Left kidney (tissue), 1 donor: ENCODE measurements at regions not wholly inside any gene's neighbourhood (a gene's known extent, or its start where the extent isn't known, plus 50 kb on each side); places are given as distances from the start of the nearest gene placed in this dataset.
"Not testable (repeated sequence)": the region's sequence is repeated elsewhere in the genome, so short reads cannot be mapped to it uniquely, and the experiment has no call there.

ENCODE experiments used
- DNase-seq: peaks from one replicate; pipeline ENCODE4 v3.0.0-alpha.2; 2013

GRCh38 chr14:97031530-97031929 lies 234.3 kb downstream of the VRK1 start:
- no peak for DNase-seq

DNA sequence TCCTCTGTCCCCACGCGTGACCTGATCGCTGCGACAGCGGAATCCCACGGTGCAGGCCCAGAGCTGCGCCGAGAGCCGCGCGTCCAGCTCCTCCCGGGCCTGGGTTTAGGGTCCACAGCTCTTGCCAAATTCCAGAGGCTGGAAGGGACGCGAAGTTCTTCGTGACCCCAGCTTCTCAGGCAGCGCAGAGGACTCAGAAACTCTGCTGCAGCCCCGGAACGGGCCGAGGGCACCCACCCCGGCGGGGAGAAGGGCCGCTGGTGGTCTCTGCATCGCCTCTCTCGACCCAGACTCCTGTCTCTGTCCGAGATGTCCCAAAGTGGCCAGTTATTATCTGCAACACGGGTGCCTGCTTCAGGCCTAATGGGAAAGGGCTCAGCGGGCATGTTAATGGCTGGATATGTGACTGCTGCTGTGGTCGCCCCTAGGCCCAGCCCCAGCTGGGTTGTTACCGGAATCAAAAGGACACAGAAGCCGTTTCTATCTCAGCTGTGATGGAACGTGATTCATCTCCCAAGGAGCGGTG lies 236.4 kb downstream of the VRK1 start:
- no peak for DNase-seq

GRCh38 chr14:97036086-97036852 lies 239.1 kb downstream of the VRK1 start:
- no peak for DNase-seq

DNA sequence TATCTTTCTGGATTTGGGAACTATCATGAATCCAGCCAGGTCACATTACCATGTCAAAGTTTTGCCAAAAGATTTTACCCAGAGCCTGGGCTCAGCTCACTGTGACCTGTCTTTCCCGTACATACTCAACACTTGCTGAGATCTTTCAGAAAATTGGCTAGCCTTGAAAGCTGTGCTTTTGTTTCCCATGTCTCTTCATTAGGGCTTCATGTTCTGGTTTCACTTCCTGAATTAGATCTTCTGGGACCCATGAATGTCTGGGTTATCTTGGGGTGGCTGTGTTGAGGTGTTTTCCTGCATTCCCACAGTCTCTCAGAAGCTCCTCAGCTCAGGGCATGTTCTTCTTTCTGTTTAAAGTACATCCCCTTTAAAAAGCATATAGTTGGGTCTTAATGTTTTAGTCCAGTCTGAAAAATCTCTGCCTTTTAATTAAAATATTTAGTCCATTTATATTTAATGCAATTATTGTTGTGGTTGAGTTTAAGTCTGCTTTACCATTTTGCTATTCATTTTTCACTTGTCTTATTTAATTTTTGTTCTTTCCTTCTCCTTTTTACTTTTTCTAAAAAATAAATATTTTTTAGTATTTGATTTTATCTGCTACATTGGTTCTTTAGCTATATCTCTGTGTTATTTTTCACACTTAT lies 242.7 kb downstream of the VRK1 start:
- DNase-seq: no peak

- no peak for DNase-seq
Observed at GRCh38 chr14:97046967-97047366, 249.8 kb downstream of the VRK1 start.

DNA sequence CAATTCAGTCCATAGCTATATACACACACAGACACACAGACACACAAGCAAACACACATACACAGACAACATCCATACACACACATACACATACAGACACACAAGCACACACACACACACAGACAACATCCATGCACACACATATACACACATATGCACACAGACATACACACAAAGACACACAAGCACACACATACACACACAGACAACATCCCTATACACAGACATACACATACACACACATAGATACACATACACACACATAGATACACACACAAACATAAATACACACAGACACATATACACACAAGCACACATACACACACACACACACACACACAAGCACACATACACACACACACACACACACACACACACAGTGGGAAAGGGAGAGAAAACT lies 254.8 kb downstream of the VRK1 start:
- no peak for DNase-seq

GRCh38 chr14:97053941-97054340 lies 256.8 kb downstream of the VRK1 start:
- no peak for DNase-seq

GRCh38 chr14:97055355-97055754 lies 258.2 kb downstream of the VRK1 start:
- no peak for DNase-seq

DNA sequence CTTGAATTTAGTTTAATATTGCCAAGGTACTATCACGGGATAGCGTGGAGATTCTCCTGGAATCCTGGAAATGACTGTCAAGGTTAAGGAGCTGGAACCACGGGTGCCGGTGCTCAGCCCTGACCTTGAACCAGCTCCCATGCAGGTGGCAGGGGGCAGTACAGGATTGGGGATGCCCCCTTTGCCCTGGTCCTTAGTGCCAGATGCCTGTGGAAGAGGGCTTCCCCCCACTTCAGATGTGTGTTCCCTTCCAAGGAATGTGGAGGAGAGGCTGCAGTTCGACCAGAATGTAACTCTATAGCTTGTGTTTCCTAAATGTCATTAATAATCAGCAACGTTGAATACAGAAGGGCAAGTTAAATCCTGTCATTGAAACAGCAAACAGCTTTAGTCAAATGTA lies 258.9 kb downstream of the VRK1 start:
- DNase-seq: no peak

DNA sequence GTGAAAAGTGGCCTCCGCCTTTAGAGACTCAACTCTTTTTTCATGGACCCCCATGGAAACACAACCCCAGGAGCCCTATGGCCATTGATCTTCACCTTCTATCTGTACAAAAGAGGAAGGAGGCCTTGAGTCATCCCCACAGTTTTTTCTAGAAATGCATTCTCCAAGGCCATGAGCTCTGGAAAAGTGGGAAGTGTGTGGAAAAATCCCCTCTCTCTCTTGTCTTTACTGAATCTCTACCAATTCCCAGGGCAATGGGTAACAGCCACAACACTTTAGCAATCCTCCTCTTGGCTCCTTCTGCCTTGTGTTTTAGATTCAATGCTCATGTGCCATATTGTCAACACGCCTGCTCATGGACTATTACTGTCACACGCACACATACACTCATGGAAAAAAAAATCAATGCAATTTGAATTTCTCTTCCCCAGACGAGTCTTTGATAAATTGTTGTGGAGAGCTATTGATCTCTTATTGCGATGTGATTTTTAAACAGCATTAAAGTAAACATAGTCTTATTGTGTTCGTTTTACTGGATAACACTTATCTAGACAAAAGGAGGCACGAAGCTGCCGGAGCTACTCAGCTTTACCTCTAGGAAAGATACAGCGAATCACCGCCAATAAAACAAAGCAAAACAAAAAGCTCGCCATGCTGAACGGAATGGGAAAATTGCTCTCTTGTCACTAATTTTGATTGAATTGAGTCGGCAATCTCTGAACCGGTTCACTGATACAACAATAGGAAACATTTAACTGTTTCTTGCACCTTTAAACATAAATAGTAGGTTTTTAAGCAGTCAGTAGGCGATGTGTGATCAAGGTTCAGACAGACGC lies 260.3 kb downstream of the VRK1 start:
- no peak for DNase-seq

GRCh38 chr14:97058074-97058467 lies 260.9 kb downstream of the VRK1 start:
- DNase-seq: no peak

DNA sequence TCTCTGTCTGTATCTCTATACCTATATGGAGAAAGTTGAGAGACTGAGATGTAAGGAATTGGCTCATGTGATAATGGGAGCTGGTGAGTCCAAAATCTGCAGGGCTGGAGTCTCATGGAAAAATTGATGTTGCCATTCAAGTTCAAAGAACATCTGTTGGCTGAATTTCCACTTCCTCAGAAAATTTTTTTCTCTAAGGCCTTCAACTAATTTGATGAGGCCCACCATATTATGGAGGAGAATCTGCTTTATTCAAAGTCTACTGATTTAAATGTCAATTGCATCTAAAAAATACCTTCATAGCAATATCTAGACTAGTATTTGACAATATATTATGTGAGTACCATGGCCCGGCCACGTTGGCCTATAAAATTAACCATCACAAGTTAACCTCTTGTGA lies 261.4 kb downstream of the VRK1 start:
- no peak for DNase-seq

- no peak for DNase-seq
Observed at GRCh38 chr14:97061198-97061597, 264.0 kb downstream of the VRK1 start.

DNA sequence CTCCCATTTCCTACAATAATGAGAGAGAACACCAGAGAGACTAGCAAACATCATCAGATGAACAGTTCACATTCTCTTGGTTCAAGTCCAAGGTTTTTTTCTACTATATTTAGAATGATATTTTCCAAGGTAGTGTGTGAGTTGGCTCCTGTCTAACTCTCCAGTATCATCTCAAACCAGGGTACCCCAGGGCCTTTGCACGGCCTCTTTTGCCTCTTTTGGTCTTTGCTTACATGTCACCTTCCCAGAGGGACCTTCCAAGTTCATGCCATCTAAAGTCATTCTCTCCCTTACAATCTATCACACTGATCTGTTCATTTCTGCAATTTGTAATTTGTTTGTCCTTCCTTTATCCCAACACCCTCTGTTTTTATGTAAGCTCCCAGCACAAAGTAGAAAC lies 264.5 kb downstream of the VRK1 start:
- DNase-seq: no peak

DNA sequence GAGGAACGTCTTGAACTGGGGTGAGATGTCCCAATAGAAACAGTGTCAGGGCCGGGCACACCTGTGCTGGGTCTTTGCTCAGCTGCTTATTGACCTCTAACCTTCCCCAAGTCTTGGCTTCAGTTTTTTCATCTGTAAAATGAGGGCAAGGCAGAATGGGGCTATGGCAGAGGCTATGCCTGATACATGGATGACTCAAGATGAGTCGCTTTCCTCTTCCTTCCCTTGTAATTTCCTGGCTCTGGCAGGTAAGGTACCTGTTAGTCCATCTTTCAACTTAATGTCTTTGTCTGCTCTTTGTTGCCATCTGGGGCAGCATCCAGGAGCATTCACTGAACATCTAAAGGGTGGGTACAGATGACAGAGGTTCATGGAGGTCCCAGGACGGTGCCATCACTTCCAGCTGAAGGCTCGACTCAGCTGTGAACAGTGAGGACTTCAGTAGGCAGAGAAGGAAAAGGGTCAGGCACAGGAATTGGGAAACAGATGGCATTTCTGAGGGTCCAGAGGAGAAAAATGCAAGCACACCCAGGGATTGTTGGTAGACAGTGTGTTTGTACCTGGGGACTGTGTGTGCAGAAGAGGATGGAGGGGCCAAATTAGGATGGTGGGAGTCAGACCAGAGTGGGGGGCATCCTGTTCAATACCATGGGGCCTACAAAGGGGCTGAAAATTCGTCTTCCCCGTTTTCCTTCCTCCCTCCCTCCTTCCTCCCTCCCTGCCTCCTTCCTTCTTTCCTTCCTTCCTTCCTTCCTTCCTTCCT lies 268.3 kb downstream of the VRK1 start:
- DNase-seq: no peak

GRCh38 chr14:97066068-97066899 lies 269.1 kb downstream of the VRK1 start:
- no peak for DNase-seq

GRCh38 chr14:97068293-97068692 lies 271.1 kb downstream of the VRK1 start:
- not testable (repeated sequence) for DNase-seq

DNA sequence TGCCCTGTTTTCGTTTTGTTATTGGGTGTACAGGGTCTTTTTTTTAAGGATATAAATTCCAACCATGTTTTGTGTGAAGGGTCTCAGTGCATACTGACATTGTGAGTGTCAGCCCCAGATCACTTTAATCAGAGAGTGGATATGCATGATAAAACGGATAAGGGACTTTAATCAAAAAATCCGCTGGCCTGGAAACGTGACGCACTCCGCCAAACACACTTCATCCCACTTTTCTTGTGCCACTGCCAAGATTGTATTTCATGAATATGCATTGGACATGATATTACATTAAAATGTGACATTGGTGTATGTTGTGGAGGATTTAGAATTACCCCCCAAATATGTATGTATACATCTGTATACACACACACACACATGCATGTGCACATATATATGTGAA lies 273.1 kb downstream of the VRK1 start:
- DNase-seq: no peak

DNA sequence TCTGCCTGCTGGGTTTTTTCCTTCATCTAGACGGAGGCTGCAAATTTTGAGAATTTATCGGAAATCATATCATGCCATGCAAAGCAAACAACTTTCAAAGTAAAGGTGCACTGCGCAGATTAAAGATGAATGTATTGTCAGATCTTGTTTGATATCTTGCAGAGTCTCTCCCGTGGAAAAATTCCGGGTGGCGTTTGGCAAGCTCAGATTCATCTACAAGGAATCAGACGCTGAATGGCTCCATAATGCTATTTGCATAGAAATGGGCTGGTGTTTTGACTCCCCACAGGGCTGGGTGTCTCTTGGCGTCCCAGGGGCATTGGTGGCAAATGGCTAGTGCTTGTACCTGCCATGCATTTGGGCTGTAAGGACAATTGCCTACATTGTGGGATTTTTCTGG lies 274.0 kb downstream of the VRK1 start:
- no peak for DNase-seq

DNA sequence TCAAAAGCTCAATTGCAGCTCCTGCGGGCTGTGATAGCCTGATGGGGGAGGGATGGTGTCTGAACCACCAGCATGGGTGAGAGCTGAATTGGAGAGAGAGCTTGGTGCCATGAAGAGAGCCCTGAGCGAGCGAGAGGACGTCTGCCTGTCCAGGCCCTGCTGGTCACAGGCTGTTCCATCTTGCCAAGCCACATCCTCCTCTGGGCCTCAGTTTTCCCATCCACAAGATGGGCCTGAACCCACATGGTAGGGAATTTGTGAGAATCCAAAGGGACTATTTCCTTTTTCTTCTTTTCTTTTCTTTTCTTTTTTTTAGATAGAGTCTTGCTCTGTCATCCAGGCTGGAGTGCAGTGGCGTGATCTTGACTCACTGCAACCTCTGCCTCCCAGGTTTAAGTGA lies 276.4 kb downstream of the VRK1 start:
- no peak for DNase-seq

DNA sequence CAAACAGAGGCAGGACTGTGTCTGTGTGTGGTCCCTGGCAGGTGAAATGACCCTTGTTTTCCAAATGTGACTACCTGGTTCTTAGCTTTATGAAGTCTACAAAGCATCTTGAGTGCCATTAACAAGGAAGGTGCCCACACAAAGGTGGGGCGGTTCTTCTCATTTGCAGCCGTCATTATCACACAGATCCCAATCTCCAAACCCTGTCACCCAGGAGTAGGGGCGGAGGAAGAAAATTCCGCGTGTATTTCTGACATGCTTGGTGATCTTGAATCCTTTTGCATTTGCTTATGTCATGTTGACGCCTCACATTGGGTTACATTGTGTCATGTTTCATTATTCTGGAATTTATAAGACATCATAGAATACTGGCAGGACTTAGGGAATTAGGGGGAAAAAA lies 277.3 kb downstream of the VRK1 start:
- DNase-seq: no peak
